ENCODE measurements at regions not wholly inside any gene's neighbourhood (a gene's known extent, or its start where the extent isn't known, plus 50 kb on each side); places are given as distances from the start of the nearest gene placed in this dataset.

- in situ Hi-C loops (cut with MboI; ENCODE audit: low sequenced_read_pairs, unreplicated experiment), result no loop called here
- no peak for TF ChIP-seq CTCF (IDR thresholded peaks at IDR 0.05; ENCODE audit: borderline replicate concordance, control extremely low read depth, extremely low read depth, insufficient read depth, missing control alignments)
- no peak for DNase-seq (ENCODE audit: low spot score)
Measured at GRCh38 chr7:155884225-155885166, 72.2 kb upstream of the SHH start.

GRCh38 chr7:155883491-155884224 lies 71.4 kb upstream of the SHH start:
- DNase-seq (ENCODE audit: low spot score), result no peak
- TF ChIP-seq CTCF (IDR thresholded peaks at IDR 0.05; ENCODE audit: borderline replicate concordance, control extremely low read depth, extremely low read depth, insufficient read depth, missing control alignments), result no peak
- in situ Hi-C loops (cut with MboI; ENCODE audit: low sequenced_read_pairs, unreplicated experiment), result no loop called here

- no peak for DNase-seq (ENCODE audit: low spot score)
- in situ Hi-C loops (cut with MboI; ENCODE audit: low sequenced_read_pairs, unreplicated experiment), result no loop called here
- TF ChIP-seq CTCF (IDR thresholded peaks at IDR 0.05; ENCODE audit: borderline replicate concordance, control extremely low read depth, extremely low read depth, insufficient read depth, missing control alignments), result no peak
Measured at GRCh38 chr7:155882596-155882995, 70.3 kb upstream of the SHH start.

GRCh38 chr7:155881471-155882350 lies 69.4 kb upstream of the SHH start:
- in situ Hi-C loops (cut with MboI; ENCODE audit: low sequenced_read_pairs, unreplicated experiment), result no loop called here
- DNase-seq (ENCODE audit: low spot score), result no peak
- no peak for TF ChIP-seq CTCF (IDR thresholded peaks at IDR 0.05; ENCODE audit: borderline replicate concordance, control extremely low read depth, extremely low read depth, insufficient read depth, missing control alignments)

GRCh38 chr7:155880721-155881120 lies 68.5 kb upstream of the SHH start:
- in situ Hi-C loops (cut with MboI; ENCODE audit: low sequenced_read_pairs, unreplicated experiment), result no loop called here
- DNase-seq (ENCODE audit: low spot score), result no peak
- TF ChIP-seq CTCF (IDR thresholded peaks at IDR 0.05; ENCODE audit: borderline replicate concordance, control extremely low read depth, extremely low read depth, insufficient read depth, missing control alignments), result no peak

- in situ Hi-C loops (cut with MboI; ENCODE audit: low sequenced_read_pairs, unreplicated experiment), result no loop called here
- TF ChIP-seq CTCF (IDR thresholded peaks at IDR 0.05; ENCODE audit: borderline replicate concordance, control extremely low read depth, extremely low read depth, insufficient read depth, missing control alignments), result no peak
- DNase-seq (ENCODE audit: low spot score), result no peak
Measured at GRCh38 chr7:155879592-155879991, 67.3 kb upstream of the SHH start.
